HG03175 (cell line): ENCODE measurements at regions not wholly inside any gene's neighbourhood (a gene's known extent, or its start where the extent isn't known, plus 50 kb on each side); places are given as distances from the start of the nearest gene placed in this dataset.
"Not testable (repeated sequence)": the region's sequence is repeated elsewhere in the genome, so short reads cannot be mapped to it uniquely, and the experiment has no call there.

Experiments
- ATAC-seq: cut with Tn5 transposase; IDR thresholded peaks from one replicate; pipeline ENCODE4 v1.9.1; 2021; ENCODE audit warnings: mild to moderate bottlenecking, moderate library complexity; ENCODE audit not compliant: unreplicated experiment

- ATAC-seq, result not testable (repeated sequence)
Observed at GRCh38 chr7:142477801-142478200, 219.9 kb upstream of the PRSS58 start.

- no peak for ATAC-seq
Observed at GRCh38 chr7:142477079-142477651, 219.3 kb upstream of the PRSS58 start.

DNA sequence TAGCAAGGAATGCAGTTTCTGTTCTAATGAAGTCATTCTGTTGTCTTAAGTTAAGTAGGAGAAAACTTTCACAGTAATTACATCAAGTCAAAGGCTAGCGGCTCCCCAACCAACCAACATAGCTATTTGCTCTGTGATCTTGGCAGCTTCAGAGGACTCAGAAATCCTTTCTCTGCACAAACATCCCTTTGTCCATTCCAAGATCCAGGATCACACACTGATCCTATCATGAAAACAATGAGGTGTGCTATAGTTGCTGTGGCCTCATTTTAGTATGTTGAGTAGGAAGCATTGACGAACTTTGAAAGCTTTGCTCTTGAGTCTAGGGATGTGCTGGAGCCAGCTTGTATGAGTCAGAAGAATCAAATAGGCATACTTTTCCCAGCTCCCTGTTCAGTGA lies 218.2 kb upstream of the PRSS58 start:
- no peak for ATAC-seq

DNA sequence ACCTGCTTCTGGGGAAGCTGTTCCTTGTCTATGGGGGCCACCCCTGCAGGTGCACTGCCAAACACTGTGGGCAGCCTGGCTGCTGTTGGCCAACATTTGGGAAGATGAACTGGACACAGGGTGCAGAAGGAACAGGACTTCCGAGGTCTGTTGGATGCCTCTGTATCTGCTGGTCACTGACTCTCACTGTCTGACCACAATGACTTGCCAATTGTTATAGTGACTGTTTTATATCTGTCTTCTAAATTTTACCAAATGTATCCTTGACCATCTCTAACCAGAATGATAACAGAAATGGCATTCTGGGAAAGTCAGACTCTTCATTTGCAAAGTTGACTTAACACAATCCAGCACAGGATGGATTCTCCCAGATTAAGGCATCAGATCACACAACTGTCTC lies 214.0 kb upstream of the PRSS58 start:
- no peak for ATAC-seq

- ATAC-seq, result no peak
Observed at GRCh38 chr7:142470544-142470830, 212.6 kb upstream of the PRSS58 start.

DNA sequence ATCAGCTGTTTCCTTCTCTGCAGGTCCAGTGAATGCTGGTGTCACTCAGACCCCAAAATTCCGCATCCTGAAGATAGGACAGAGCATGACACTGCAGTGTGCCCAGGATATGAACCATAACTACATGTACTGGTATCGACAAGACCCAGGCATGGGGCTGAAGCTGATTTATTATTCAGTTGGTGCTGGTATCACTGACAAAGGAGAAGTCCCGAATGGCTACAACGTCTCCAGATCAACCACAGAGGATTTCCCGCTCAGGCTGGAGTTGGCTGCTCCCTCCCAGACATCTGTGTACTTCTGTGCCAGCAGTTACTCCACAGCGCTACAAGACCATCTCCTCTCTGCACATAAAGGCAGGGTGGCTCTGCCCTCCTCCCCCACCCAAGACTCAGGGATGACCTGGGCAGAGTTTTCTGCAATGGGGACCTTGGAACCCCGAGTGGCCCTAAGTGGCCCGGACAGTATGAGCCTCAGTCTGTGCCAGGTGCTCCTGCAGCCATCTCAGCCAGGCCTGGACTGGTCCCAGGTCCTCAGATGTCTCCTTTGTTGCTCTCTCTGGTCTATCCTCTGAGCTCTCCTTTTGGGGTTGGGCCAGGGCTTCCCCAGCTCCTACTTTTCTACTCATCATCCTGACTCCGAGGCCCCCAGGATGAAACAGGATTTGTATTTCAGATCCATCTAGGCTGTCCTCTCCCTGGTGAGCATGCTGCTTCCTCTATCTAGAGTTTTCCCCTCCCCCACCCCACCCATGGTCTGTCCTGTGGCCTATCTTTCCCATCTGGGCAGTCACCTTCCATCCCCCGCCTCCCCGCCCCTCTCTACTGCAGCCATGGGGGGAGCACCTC lies 212.1 kb upstream of the PRSS58 start:
- no peak for ATAC-seq

DNA sequence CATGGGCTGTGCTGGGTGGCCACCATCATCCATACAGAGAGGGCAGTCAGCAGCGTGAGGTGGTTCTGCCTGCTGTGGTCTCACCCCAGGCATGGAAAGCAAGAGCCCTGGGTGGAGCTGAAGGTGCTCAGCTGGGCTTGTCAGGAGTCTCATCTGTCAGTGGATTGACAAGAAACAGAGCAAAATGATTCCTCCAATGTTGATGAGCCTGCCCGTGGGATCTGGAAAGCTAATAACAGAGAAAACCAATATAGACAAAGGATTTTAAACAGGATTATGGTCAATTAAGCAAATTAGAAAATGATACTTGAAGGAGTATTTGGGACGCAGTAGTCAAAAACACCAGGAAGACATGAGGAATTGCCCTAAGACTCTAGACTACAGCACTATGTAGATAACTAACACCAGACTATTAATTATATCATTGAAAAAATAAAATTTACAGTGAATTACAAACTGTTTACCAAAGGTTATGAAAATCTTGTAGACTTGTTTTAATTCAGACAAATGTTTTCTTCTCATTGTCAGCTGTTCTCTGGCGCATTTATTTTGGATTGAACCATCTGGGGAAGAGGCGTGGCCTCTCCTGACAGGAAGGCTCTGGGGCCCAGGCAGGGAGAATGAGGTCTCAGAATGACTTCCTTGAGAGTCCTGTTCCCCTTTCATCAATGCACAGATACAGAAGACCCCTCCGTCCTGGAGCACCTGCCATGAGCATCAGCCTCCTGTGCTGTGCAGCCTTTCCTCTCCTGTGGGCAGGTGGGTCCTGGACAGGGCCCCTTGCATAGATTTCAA lies 211.2 kb upstream of the PRSS58 start:
- no peak for ATAC-seq

DNA sequence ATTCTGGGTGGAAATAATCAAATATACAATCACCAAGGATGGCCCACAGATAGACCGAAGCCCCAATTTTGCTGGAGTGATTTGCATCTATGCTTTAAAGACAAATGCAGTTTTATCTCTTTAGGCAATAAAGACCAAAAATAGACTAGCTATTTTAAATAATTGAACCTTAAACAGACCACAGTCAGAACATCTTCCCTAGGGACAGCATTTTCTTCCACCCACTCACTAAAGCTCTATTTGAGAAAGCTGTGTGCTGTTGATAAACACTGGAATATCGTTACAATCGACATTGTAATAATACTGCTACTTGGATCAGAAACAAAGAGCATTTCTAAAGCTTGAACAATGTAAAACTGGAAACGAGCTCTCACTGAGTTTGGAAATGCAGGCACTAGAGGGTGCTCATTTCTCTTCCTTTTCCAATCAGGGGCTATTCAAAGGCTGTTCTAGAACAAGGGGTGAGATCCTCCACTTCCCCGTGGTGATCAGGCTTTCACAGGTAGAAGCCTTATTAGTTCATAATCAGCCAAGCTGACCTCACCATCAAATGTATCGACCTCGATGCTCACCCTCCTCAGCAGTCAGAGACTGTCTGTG lies 209.3 kb upstream of the PRSS58 start:
- ATAC-seq, result not testable (repeated sequence)

DNA sequence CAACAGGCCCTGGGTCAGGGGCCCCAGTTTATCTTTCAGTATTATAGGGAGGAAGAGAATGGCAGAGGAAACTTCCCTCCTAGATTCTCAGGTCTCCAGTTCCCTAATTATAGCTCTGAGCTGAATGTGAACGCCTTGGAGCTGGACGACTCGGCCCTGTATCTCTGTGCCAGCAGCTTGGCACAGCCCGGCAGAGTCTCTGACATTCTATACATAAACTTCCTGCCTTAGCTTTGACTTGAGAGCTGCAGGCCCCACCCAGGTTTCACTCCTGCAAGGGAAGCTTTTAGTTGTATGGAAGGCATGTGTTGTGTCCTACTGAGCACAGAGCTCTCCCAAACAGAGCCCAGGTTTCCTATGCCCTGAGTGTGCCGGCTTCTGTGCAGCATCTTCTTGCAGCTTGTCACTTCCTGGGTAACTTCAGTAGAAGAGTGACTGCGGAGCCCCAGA lies 205.6 kb upstream of the PRSS58 start:
- no peak for ATAC-seq

DNA sequence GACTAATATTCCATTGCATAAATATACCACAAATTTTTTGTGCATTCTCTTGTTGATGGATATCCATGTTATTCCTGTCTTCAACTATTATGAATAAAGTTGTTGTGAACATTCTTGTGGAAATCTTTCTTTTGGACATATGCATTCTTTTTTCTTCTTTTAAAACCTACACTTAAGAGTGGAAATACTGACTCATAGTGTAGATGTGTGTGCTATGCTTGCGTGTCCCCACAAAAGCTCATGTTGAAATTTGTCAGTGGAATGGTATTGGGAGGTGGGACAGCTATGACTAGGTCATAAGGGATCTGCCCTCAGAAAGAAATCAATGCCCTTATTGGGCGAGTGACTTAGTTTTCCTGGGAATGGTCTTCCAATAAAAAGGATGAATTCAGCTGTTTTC lies 203.6 kb upstream of the PRSS58 start:
- no peak for ATAC-seq

GRCh38 chr7:142460402-142461117 lies 202.7 kb upstream of the PRSS58 start:
- no peak for ATAC-seq

- ATAC-seq, result peak; percentile 83
Observed at GRCh38 chr7:142459551-142459963, 201.7 kb upstream of the PRSS58 start.

GRCh38 chr7:142457146-142457703 lies 199.4 kb upstream of the PRSS58 start:
- no peak for ATAC-seq

DNA sequence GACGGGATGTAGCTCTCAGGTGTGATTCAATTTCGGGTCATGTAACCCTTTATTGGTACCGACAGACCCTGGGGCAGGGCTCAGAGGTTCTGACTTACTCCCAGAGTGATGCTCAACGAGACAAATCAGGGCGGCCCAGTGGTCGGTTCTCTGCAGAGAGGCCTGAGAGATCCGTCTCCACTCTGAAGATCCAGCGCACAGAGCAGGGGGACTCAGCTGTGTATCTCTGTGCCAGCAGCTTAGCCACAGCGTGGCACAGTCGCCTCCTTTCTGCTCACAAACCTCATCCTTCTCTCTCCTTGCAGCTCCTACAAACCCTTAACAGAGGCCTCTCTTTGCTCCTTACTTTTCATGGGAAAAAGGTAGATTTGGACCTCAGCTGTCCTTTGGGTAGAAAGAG lies 197.5 kb upstream of the PRSS58 start:
- no peak for ATAC-seq

DNA sequence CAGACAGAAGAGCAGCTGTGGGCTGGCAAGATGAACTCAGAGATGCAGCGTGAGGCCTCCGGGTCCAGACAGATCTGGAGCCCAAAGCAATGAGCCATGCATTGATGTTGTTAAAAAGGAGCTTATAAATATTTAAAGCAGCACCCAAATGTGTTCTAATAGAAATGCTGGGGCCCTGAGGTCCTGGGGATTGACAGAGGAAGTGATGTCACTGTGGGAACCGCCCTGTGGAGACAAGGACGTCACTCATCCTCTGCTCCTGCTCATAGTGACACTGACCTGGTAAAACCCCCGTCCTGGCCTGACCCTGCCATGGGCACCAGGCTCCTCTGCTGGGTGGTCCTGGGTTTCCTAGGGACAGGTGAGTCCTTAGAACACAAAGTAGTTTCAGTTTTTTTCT lies 197.0 kb upstream of the PRSS58 start:
- ATAC-seq, result no peak

- no peak for ATAC-seq
Observed at GRCh38 chr7:142452791-142453190, 194.9 kb upstream of the PRSS58 start.

DNA sequence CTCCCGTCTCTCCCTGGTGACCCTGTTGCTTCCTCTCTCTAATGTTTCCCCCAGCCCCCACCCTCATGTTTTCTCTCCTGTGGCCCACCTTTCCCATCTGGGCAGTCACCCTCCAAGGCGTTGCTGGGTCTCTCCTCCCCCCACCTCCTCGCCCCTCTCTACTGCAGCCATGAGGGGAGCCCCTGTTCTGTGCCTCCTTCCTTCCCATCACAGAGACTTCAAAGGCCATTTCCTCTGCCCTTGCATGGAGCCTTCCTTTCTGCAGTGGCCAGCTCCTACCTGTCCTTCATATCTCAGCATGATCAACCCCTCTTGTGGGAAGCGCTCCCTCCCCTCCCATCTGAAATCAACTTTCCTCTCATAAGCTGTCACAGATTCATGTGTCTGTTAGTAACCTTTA lies 194.0 kb upstream of the PRSS58 start:
- no peak for ATAC-seq

DNA sequence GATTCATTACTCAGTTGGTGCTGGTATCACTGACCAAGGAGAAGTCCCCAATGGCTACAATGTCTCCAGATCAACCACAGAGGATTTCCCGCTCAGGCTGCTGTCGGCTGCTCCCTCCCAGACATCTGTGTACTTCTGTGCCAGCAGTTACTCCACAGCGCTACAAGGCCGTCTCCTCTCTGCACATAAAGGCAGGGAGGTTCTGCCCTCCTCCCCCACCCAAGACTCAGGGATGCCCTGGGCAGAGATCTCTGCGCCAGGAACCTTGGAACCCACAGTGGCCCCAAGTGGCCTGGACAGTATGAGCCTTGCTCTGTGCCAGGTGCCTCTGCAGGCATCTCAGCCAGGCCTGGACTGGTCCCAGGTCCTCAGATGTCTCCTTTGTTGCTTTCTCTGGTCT lies 193.4 kb upstream of the PRSS58 start:
- ATAC-seq, result no peak

DNA sequence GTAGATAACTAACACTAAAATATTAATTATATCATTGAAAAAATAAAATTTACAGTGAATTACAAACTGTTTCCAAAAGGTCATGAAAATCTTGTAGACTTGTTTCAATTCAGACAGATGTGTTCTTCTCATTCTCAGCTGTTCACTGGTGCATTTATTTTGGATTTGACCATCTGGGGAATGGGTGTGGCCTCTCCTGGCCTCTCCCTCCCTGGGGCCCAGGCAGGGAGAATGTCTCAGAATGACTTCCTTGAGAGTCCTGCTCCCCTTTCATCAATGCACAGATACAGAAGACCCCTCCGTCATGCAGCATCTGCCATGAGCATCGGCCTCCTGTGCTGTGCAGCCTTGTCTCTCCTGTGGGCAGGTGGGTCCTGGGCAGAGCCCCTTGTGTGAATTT lies 192.8 kb upstream of the PRSS58 start:
- ATAC-seq, result no peak

- ATAC-seq, result no peak
Observed at GRCh38 chr7:142450206-142450605, 192.3 kb upstream of the PRSS58 start.

- ATAC-seq, result not testable (repeated sequence)
Observed at GRCh38 chr7:142448857-142449256, 191.0 kb upstream of the PRSS58 start.
